NCI-H2107 treated with DMSO at 0.1 percent for 48 hours (cell line): ENCODE measurements at regions not wholly inside any gene's neighbourhood (a gene's known extent, or its start where the extent isn't known, plus 50 kb on each side); places are given as distances from the start of the nearest gene placed in this dataset.
"Not testable (repeated sequence)": the region's sequence is repeated elsewhere in the genome, so short reads cannot be mapped to it uniquely, and the experiment has no call there.

Source experiments
- DNase-seq: peaks from one replicate; lab custom pipeline; 2025; ENCODE audit not compliant: unreplicated experiment; lab: John Stamatoyannopoulos, UW

DNA sequence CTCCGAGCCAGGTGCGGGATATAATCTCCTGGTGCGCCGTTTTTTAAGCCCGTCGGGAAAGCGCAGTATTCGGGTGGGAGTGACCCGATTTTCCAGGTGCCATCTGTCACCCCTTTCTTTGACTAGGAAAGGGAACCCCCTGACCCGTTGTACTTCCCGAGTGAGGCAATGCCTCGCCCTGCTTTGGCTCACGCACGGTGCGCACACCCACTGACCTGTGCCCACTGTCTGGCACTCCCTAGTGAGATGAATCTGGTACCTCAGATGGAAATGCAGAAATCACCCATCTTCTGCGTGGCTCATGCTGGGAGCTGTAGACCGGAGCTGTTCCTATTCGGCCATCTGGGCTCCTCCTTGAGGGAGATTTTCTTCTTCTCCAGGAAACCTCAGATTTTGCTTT is 1135.1 kb upstream of the DIAPH2 start:
- not testable (repeated sequence) for DNase-seq

DNA sequence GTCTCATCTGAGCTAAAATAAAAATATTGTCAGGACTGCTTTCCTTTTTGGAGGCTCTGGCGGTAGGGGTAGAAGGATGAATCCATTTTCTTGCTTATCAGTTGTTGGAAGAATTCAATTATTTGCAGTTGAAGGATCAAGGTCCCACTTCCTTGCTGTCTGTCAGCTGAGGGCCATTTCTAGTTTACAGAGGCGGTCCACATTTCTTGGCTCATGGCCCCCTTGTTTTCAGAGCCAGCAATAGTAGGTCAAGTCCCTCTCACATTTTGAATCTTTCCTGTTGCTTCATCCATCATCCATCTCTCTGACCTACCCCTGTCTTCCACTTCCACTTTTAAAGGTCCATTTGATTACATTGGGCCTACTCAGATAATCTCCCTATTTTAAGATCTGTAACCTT is 1099.3 kb upstream of the DIAPH2 start:
- DNase-seq = no peak

DNA sequence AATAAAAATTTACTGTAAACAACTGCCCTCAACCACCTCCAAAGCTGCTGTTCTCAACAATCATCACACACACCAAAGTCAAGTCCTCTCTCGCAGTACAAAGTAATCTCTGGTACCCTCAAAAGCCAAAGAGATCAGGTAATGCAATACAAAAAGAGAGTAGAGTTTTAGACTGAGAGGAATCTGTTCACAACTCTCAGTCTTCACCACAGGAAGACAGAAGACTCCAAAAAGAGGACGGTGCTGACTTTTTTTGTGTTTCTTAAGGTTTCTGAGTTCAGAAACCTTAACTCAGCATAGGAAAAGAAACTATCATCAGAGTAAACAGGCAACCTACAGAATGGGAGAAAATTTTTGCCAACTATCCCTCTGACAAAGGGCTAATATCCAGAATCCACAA is 1072.3 kb upstream of the DIAPH2 start:
- no peak for DNase-seq

DNA sequence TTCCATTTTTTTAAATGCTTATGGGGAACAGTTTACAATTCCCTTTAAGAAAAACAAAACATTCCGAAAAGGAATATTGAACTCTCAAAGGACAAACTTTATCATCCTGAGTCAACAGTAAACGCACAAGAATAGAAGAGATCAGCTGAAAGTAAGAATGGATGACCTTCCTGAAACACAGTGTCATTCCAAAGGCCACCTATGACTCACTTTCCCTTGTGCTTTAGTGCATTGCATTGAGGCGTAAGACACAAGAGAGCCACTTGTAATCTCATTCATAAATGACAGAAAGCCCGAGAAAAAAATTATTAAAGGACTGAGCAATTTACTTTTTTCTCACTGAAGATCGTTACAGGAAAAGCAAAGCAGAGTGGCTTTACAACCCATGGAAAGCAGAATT is 1062.4 kb upstream of the DIAPH2 start:
- DNase-seq = no peak

DNA sequence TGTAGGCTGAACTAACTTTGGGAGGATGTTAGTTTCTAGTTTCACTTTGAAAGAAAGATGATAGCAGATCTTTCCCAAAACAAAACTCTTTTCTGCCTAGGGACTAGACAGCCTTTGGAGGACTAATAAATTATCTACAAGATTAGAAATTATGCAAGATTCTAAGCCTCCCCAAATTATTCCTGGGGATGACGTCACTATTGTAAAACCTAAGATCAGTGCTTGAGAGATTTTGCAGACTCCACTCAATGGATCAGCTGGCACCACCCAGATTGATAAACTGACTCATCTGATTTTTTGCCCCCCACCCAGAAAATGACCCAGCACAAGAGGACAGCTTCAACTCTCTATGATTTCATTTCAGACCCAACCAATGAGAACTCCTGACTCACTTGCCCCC is 1057.9 kb upstream of the DIAPH2 start:
- DNase-seq = no peak

DNA sequence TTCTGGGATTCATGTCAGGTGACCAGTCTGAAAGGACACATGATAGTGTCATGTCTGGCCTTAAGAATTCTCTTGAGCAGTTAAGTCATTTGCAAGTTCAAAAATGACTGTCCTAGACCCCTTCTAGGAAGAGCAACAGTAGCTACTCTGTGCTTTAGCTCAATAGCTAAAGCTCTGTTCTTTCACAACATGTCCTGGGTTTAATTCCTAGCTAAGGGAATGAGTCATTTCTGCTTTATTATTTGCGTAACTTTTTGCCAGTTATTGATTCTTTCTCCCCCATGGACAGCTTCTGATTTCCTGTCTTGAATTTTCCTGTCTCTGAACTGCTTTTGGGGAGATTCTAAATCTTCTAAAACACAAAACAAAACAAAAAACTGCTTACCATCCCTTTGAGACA is 1055.8 kb upstream of the DIAPH2 start:
- DNase-seq = no peak

DNA sequence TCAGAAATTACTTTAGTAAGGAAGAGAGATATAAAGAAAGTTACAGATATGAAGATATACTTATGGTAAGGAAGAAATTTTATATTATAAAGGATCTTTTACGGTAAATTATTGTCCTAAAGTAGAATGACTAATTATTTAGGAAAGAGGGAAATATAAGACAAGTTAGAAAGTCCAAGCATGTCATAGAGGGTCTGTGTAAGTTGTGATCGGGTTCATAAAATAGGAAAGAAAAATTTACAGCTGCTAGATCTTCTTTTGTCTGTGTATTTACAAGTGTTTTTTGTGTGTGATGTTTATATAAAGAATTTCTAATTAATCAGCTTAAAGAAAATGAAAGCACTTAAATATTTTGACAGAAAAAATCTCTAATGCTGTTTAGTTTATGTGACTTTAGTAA is 1054.9 kb upstream of the DIAPH2 start:
- DNase-seq = no peak

DNA sequence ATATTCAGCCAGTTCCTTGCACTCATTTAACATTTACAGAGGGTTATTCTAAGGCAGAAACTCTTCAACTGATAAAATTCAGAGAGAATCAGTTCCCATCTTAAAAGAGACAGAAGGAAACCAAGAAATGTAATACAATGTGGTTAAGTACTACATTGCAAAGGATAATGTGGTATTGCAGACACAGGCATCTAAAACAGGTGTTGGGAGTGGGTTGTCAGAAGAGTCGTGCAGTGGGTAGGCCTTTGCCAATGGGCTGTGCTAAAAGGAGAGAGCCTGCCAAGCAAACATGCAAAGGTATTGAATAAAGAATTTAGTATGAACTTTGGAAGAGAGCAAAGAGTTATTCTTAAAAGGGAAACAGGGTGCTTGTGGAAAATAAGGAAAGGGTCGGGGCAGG is 1044.4 kb upstream of the DIAPH2 start:
- no peak for DNase-seq

DNA sequence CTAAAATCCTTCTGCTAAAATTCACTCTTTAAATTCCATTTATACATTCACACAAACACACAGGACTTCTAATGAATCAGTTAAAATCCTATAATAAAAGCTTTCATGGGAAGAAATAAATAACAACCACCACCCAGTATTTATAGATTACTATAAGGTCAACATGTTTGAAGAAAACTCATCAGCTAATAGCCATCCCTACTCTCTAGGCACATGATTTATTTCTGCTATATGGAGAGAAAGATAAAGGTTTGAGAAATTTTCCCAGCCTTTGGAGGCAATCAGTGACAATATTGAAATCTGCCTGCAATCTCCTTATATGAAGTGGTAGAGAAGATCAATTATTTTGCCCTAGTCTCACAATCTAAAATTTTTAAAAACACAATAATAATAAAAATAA is 1038.9 kb upstream of the DIAPH2 start:
- DNase-seq = no peak

DNA sequence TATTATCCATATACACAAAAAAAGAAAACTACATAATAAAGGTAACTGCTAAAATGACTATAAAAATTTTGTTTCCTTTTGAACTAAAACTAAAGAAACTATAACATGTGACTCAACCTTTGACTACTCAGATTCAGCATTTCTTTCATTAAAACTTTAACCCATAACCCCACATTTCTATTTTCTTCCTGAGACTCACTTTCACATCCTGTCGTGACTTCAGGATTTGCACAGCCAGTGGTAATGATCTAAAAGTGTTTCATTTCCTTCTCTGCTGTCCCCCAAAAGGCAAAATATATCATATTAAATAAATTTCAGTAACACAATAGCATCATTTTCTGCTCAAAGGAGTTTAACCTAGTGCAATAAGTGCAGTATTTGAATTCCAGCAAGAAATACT is 1022.4 kb upstream of the DIAPH2 start:
- DNase-seq = no peak

DNA sequence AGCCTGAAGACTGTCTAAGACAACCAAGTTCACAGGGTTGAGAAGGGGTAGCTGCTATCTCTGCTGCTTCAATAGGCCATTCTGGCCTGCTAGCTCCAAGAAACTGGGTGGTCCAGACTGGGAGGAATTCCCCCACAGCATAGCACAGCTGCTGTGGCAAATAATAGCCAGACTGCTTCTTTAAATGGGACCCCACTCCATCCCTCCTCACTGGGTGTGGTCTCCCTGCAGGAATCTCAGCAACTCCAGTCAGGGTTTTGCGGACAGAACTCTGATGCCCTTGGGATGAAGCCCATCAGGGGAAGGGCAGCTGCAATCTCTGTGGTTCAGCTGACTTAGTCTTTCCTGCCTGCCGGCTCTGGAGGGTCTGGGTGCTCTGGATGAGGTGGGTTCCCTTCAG is 1018.6 kb upstream of the DIAPH2 start:
- no peak for DNase-seq

DNA sequence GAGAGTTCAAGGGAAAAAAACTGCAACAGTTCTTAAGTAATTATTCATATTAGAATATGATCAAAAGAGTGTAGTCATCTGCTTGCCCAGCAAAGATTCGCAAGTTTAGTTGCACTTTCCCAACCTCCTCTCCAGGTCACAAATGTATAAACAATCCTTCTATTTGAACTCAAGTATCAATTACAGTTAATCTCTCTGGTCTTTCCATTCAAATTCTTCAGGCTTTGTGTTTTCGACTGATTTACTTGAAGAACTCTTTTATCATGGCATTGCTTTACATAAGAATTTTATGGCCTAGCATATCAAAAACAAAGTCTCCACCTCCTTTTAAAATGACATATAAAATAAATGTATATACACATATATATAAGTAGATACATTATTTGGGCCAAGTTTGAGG is 1009.6 kb upstream of the DIAPH2 start:
- DNase-seq = no peak

DNA sequence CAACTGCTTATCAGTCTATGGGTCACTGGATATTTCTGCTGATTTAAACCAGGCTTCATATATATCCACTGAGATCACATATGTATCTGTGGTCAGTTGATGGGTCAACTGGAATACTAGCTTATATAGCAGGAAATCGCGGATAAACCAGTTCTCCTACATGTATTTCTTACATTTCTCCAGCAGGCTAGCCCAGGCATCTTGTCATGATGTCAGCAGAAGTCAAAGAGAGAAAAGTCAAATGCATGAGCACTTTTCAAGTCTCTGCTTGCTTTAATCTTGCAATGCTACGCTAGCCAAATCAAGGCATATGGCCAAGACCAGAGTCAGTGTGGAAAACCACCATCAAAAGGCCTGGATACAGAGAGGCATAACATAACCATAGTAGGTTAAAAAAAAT is 1008.8 kb upstream of the DIAPH2 start:
- DNase-seq = no peak

DNA sequence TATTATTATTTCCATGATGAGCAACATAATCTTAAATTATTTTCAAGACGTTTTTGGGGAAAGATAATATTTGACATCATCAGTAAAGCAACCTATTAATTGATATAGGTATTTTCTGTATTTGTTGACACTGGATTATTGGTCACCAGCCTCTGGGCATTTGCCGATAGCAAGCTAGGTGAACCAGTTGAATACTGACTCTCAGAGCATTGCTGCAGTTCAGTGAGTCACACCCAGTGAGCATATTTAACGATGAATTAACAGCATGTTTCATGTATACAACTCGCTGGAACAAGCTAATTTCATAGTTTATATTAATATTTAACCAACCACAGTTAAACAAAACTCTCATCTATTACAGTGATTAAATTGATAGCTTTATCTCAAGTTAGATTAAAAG is 1006.0 kb upstream of the DIAPH2 start:
- no peak for DNase-seq

DNA sequence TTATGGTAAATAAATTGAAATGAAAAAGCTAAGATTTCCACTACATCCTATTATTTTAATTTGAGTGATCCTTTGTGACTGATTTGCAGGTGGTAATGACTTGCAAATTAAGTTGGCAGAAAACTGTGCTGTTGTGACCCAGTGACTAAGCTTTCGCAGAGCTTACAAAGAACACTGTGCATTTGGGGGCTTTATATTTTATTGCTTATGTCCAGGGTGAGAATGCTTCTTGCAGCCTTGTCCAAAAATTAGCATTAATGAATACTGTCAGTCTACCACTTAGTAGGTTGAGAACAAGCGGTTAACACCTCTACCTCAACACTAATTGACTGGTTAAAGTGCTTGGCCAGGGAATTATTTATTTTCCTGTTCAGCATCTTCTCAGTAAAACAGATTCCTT is 991.3 kb upstream of the DIAPH2 start:
- DNase-seq = no peak

DNA sequence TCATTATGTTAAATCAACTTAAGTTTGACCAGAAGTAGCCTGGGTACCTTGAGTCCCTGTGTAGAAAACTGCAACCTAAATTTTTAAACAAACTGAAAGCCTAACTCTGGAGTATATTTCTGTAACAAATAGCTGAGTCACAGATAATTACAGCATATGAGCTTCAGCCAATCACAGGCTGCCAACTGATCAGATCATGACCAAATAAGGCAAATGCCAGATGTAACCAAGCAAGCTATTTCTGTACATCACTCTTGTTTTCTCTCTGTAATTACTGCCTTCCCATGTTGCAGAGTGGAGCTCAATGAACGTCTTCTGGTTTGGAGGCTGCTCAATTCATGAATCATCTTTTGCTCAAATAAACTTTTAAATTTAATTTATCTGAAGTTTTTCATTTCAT is 980.9 kb upstream of the DIAPH2 start:
- no peak for DNase-seq

DNA sequence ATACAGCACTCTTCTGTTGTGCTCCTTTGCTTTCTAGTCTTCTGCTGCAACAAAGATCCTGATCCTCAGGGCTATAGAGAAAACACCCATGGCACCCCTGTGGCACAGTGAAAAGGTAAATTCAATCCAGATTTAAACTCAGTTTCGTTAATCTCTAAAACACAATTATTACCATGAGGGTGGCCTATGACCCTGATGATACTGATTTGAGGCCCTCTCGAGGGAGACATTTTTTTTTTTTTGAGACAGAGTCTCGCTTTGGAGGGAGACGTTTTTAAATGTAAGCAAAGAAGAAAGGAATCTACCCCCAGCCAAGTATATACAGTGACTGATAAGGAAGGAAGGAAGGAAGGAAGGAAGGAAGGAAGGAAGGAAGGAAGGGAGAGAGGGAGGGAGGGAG is 967.8 kb upstream of the DIAPH2 start:
- DNase-seq = no peak

DNA sequence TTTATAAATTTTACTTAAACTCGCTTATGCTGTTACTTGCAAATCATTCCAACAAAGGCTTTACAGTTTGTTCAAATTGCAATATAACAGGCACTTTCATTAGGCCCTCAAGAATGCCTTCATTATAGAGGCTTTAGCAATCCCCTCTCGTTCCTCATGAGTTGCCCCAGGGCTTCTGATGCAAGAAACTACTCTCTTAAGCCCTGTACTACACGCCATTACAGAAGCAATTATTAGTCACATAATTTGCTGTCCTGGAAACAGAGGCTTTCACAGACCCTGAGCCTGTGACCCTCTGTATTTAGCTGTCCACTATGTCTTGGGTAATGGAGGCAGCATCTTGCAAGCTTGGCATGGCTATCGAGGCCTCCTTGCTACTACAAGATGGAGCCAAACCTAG is 965.9 kb upstream of the DIAPH2 start:
- no peak for DNase-seq

DNA sequence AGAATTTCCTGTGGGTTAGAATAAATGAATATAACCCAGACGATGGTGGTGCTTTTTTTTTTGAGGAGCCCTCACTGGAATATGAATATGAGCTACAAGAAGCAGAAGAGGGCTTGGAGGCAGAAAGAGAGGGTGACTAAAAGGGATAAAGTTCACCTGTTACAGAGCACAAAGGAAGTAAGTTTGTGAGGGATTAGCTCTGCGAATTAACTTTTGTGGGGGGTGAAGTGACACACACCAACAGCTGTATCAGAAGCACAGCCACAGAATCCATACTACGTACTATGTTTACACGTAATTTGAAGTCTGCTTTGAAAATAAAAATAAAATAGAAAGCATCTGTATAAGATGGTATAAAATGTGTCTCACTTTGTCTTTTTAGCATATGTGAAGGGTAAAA is 963.6 kb upstream of the DIAPH2 start:
- no peak for DNase-seq

DNA sequence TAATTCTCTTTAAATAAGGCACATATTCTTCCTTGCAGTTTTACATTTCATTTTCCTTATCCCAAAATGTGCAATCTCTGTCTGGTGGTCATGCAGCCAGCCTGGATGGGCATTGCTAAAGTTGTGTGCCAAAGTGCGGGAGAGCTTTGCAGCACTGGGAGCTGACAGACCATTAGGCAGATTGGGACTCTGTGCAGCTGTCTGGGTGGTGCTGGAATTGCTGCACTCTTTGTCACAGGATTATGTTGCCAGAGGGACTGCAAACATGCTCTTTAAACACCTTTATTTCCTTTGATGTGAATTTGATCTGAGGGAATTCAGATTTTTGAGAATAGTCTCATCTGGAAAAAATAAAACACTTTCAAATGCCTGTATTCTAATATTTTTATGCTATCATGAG is 956.2 kb upstream of the DIAPH2 start:
- DNase-seq = no peak

DNA sequence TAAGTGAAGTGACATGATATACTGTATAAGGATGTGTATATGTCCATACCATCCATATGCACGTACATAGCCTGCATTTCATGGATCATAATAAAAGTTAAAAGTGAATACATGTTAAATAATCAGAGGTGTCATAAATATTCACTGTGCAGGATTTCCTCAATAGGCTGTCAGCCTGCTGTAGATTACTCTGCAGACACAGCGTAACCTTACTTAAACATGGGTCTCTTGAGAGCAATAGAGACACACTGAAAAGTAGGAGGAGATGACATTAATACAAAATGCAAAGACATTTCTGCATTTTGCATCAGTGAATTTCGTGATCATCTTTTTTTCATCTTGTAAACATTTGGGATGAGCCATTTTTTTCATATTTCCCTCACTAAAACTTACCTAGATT is 955.2 kb upstream of the DIAPH2 start:
- DNase-seq = no peak

DNA sequence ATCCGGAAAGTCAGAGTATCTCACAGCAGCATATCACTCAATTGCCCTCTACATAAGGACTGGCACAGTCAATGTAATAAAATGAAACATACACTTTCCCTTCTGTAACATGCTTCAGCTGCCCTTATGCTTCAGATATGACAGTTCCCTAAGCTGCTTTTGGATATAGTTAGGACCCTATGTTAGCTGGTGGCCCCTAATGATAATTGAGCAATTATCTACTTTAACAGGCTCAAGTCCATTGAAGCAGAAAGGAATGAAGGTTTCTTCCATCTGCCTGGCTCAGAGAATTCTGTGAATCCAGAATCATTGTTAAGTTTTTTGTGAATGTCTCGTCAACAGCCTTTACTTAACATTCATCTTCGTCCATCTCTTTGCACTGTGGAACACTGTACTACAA is 951.2 kb upstream of the DIAPH2 start:
- no peak for DNase-seq

DNA sequence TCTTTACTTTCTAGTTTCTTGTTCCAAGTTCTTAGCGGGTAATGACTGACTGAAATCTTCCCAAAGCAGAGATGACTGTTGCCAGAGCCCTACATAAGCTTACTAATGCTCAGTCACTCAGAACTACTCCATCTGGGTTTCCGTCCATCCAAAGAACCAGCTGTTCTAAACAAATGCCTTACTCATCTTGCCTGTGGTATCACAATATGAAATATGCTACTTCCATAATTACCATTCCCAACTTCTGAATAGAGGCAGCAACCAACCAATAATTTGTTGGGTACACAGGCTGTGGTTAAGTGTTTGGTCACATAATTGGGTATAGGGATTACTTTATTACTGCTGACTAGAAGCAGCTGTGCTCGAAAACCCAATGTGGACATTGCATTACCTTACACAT is 930.2 kb upstream of the DIAPH2 start:
- DNase-seq = no peak

DNA sequence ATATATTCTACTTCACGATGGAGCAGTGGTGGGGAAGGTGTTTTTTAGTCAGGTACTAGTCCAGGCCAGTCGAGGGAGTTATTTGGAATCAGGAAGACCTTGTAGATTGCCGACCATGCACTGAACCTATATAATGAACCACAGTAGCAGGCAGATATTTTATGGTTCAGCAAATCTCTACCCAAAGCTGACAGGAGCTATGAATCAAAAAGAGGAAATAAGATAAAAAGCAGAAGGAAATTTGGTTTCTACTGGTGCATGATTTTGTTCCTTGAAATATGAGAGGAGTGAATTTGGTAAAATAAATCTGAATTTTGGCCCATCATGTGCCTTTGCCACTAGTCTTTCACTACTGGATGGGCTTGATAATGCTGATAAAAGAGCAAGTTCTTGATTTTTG is 924.3 kb upstream of the DIAPH2 start:
- no peak for DNase-seq
